ENCODE measurements at regions not wholly inside any gene's neighbourhood (a gene's known extent, or its start where the extent isn't known, plus 50 kb on each side); places are given as distances from the start of the nearest gene placed in this dataset.
A peak's percentile ranks its signal among the peaks of the same experiment; 100 is the strongest.
"Not testable (repeated sequence)": the region's sequence is repeated elsewhere in the genome, so short reads cannot be mapped to it uniquely, and the experiment has no call there.

DNA sequence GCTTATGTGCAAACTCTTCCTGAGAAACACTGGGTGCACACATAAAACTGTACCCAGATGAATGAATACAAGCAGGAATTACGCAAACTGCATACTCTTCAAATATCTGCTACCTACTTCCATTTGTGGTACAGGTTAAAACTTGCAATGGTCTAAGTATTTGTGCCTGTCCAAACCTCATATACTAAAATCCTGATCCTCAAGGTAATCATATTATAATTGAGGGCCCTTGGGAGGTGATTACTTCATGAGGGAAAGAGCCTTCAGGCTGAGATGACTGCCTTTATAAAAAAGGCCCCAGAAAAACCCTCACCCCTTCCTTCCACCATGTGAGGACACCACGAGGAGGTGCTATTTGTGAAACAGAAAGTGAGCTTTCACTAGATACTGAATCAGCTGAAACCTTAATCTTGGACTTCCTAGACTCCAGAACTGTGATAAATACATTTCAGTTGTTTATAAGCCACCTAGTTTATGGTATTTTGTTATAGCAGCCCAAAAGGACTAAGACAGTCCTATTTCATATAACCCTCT is 1977.2 kb downstream of the PCDH7 start:
- Mint-ChIP-seq H3K4me3 (ENCODE audit: unreplicated experiment) (no peak overlapping the region), H3K36me3 (ENCODE audit: insufficient read depth, unreplicated experiment) (peaks cover 7% of the 10 kb centered on the region), H3K27ac (ENCODE audit: low read depth, unreplicated experiment) (no peak overlapping the region), H3K4me1 (ENCODE audit: insufficient read depth, unreplicated experiment) (peaks cover 19% of the 10 kb centered on the region), H3K9me3 (ENCODE audit: unreplicated experiment) (peaks cover 20% of the 10 kb centered on the region), H3K27me3 (ENCODE audit: insufficient read depth, unreplicated experiment) (no peaks in the 10 kb centered on the region)
- intact Hi-C loops (cut with micrococcal nuclease): no loop called here
- POLR2A ChIA-PET: interaction anchor here (0.7 kb wide), 1 partner anchor 1247 kb away, joined by 3 read pairs; no protein-coding TSS in a partner anchor
- DNase-seq (ENCODE audit: unreplicated experiment): peak; percentile 4
- no TSS peak for BruUV-seq (replicated peaks)
- TF ChIP-seq, protein P1, sequence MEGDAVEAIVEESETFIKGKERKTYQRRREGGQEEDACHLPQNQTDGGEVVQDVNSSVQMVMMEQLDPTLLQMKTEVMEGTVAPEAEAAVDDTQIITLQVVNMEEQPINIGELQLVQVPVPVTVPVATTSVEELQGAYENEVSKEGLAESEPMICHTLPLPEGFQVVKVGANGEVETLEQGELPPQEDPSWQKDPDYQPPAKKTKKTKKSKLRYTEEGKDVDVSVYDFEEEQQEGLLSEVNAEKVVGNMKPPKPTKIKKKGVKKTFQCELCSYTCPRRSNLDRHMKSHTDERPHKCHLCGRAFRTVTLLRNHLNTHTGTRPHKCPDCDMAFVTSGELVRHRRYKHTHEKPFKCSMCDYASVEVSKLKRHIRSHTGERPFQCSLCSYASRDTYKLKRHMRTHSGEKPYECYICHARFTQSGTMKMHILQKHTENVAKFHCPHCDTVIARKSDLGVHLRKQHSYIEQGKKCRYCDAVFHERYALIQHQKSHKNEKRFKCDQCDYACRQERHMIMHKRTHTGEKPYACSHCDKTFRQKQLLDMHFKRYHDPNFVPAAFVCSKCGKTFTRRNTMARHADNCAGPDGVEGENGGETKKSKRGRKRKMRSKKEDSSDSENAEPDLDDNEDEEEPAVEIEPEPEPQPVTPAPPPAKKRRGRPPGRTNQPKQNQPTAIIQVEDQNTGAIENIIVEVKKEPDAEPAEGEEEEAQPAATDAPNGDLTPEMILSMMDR (IDR thresholded peaks at IDR 0.05; ENCODE audit: unreplicated experiment): no peak
- CTCF ChIA-PET: no interaction called here

DNA sequence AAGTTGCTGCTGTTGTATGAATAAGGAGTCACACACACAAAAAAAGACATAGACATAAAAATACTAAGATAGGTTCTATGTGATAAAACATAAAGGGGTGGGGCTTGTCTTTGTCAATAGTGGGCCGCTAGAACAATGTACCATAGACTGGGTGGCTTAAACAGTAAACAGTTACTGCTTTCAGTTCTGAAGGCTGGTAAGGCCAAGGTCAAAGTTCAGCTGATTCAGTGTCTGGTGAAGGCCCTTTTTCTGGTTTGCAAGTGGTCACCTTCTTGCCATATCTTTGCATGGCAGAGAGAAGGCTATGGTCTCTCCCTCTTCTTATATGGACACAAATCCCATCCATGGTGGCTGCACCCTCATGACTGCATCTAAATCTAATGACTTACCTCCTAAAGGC is 1980.7 kb downstream of the PCDH7 start:
- H3K27ac Mint-ChIP-seq (ENCODE audit: low read depth, unreplicated experiment): no peak overlapping the region
- H3K4me1 Mint-ChIP-seq (ENCODE audit: insufficient read depth, unreplicated experiment): peaks cover 9% of the 10 kb centered on the region
- H3K9me3 Mint-ChIP-seq (ENCODE audit: unreplicated experiment): peaks cover 4% of the 10 kb centered on the region
- no peak overlapping the region for H3K4me3 Mint-ChIP-seq (ENCODE audit: unreplicated experiment)
- POLR2A ChIA-PET: no interaction called here
- H3K27me3 Mint-ChIP-seq (ENCODE audit: insufficient read depth, unreplicated experiment): no peaks in the 10 kb centered on the region
- TF ChIP-seq, protein P1 (IDR thresholded peaks at IDR 0.05; ENCODE audit: unreplicated experiment): no peak
- H3K36me3 Mint-ChIP-seq (ENCODE audit: insufficient read depth, unreplicated experiment): peaks cover 7% of the 10 kb centered on the region
- intact Hi-C loops (cut with micrococcal nuclease): no loop called here
- no peak for DNase-seq (ENCODE audit: unreplicated experiment)
- BruUV-seq (replicated peaks): no TSS peak
- CTCF ChIA-PET: no interaction called here

DNA sequence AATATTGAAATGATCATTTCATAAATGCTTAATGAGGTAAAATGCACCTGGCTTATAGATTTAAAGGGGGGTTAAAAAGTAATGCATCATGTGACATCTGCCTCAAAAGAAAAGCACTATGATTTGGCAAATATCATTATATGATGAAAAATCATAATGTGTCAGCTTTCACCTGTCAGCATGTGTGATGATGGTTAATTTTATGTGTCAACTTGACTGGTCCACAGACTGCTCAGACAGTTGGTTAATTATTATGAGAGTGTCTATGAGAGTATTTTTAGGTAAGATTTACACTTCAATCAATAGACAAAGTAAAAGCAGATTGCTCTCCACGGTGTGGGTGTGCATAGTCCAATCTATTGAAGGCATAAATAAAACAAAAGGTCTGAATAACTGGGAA is 1986.7 kb downstream of the PCDH7 start:
- intact Hi-C loops (cut with micrococcal nuclease): no loop called here
- Mint-ChIP-seq H3K4me1 (ENCODE audit: insufficient read depth, unreplicated experiment) (no peaks in the 10 kb centered on the region), H3K27ac (ENCODE audit: low read depth, unreplicated experiment) (no peak overlapping the region), H3K4me3 (ENCODE audit: unreplicated experiment) (no peak overlapping the region), H3K9me3 (ENCODE audit: unreplicated experiment) (peaks cover 8% of the 10 kb centered on the region), H3K27me3 (ENCODE audit: insufficient read depth, unreplicated experiment) (no peaks in the 10 kb centered on the region), H3K36me3 (ENCODE audit: insufficient read depth, unreplicated experiment) (no peaks in the 10 kb centered on the region)
- TF ChIP-seq, protein P1 (IDR thresholded peaks at IDR 0.05; ENCODE audit: unreplicated experiment): no peak
- ChIA-PET POLR2A (no interaction called here), CTCF (no interaction called here)
- no peak for DNase-seq (ENCODE audit: unreplicated experiment)
- no TSS peak for BruUV-seq (replicated peaks)

DNA sequence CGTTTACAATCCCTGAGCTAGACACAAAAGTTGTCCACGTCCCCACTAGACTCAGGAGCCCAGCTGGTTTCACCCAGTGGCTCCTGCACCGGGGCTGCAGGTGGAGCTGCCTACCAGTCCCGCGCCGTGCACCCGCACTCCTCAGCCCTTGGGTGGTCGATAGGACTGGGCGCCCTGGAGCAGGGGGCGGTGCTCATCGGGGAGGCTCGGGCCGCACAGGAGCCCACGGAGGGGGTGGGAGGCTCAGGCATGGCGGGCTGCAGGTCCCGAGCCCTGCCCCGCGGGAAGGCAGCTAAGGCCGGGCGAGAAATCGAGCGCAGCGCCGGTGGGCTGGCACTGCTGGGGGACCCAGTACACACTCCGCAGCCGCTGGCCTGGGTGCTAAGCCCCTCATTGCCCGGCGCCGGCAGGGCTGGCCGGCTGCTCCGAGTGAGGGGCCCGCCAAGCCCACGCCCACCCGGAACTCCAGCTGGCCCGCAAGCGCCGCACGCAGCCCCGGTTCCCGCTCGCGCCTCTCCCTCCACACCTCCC is 1996.0 kb downstream of the PCDH7 start:
- DNase-seq (ENCODE audit: unreplicated experiment); H3K9me3 Mint-ChIP-seq (ENCODE audit: unreplicated experiment); H3K27ac Mint-ChIP-seq (ENCODE audit: low read depth, unreplicated experiment); POLR2A ChIA-PET; H3K4me3 Mint-ChIP-seq (ENCODE audit: unreplicated experiment); H3K27me3 Mint-ChIP-seq (ENCODE audit: insufficient read depth, unreplicated experiment); BruUV-seq (replicated peaks); H3K36me3 Mint-ChIP-seq (ENCODE audit: insufficient read depth, unreplicated experiment); CTCF ChIA-PET; intact Hi-C loops (cut with micrococcal nuclease); H3K4me1 Mint-ChIP-seq (ENCODE audit: insufficient read depth, unreplicated experiment): not testable (repeated sequence)

All from MCF 10A (cell line).